Activated T-cell treated with anti-CD3 and anti-CD28 coated beads, Interleukin-2, amount 50 U/mL, for 24 hours (primary cell): ENCODE measurements at regions not wholly inside any gene's neighbourhood (a gene's known extent, or its start where the extent isn't known, plus 50 kb on each side); places are given as distances from the start of the nearest gene placed in this dataset.

Source experiments
- DNase-seq: peaks from one replicate; pipeline ENCODE4 v3.0.0-alpha.2; 2020
- H3K27ac Mint-ChIP-seq: 2 replicates; pipeline ENCODE4 v1.8.0; 2020; ENCODE audit warnings: mild to moderate bottlenecking, mixed read lengths
- H3K27me3 Mint-ChIP-seq: 2 replicates; pipeline ENCODE4 v1.8.0; 2020; ENCODE audit warnings: mixed read lengths
- H3K36me3 Mint-ChIP-seq: 2 replicates; pipeline ENCODE4 v1.8.0; 2020; ENCODE audit warnings: low read depth, mixed read lengths
- H3K4me1 Mint-ChIP-seq: 2 replicates; pipeline ENCODE4 v1.8.0; 2020; ENCODE audit warnings: low read depth, mixed read lengths
- H3K4me3 Mint-ChIP-seq: 2 replicates; pipeline ENCODE4 v1.8.0; 2020; ENCODE audit warnings: mild to moderate bottlenecking, moderate library complexity, mixed read lengths
- H3K9me3 Mint-ChIP-seq: 2 replicates; pipeline ENCODE4 v1.8.0; 2020; ENCODE audit warnings: mixed read lengths

DNA sequence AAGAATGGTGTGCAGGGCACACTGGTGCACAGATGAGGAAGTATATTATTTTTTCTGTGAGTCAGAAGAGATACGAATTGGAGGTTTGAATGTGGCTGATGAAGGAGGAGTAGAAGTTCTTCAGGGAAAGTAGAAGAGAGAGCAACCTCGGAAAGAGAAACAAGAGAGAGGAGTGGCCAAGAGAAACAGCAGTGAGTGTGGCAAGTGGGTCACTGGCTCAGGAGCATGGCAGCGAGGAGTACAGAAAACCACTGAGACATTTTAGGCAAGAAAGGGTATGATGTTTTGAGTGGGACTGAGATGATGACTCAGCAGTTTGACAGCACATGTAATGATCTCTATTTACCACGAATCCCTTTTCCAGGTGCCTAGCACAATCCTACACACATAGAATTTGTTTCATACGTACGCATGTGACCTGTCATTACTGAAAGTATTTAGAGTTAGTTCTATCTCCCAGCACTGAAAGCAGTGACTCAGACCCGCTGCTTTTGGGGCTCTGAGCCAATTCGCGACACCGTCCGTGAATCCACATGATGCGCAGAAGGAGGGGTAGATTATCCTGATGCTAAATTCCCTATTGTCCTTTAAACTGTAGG is 915.4 kb downstream of the DCDC2C start:
- no peak overlapping the region for H3K27ac Mint-ChIP-seq
- H3K27me3 Mint-ChIP-seq, result no peaks in the 10 kb centered on the region
- no peak for DNase-seq

GRCh38 chr2:4628998-4629501 is 925.7 kb downstream of the DCDC2C start:
- no peak overlapping the region for H3K4me3 Mint-ChIP-seq
- H3K9me3 Mint-ChIP-seq, result peaks cover 22% of the 10 kb centered on the region
- DNase-seq, result no peak
- H3K27me3 Mint-ChIP-seq, result no peaks in the 10 kb centered on the region
- H3K4me1 Mint-ChIP-seq, result no peaks in the 10 kb centered on the region
- no peaks in the 10 kb centered on the region for H3K36me3 Mint-ChIP-seq
- H3K27ac Mint-ChIP-seq, result no peak overlapping the region

More for the DNA sequence above, 915.4 kb downstream of the DCDC2C start:
- Mint-ChIP-seq H3K4me1 (no peaks in the 10 kb centered on the region), H3K36me3 (no peaks in the 10 kb centered on the region), H3K4me3 (no peak overlapping the region), H3K9me3 (peaks cover 19% of the 10 kb centered on the region)

GRCh38 chr2:4635289-4635688 is 931.9 kb downstream of the DCDC2C start:
- H3K27ac Mint-ChIP-seq, result no peak overlapping the region
- H3K4me3 Mint-ChIP-seq, result no peak overlapping the region

GRCh38 chr2:4653991-4654390 is 950.6 kb downstream of the DCDC2C start:
- no peaks in the 10 kb centered on the region for H3K36me3 Mint-ChIP-seq
- no peak for DNase-seq
- no peaks in the 10 kb centered on the region for H3K4me1 Mint-ChIP-seq
- H3K27me3 Mint-ChIP-seq, result no peaks in the 10 kb centered on the region
- no peak overlapping the region for H3K4me3 Mint-ChIP-seq
- H3K9me3 Mint-ChIP-seq, result peaks cover 16% of the 10 kb centered on the region
- H3K27ac Mint-ChIP-seq, result no peak overlapping the region

More at GRCh38 chr2:4635289-4635688, 931.9 kb downstream of the DCDC2C start:
- Mint-ChIP-seq H3K9me3 (peaks cover 7% of the 10 kb centered on the region), H3K4me1 (no peaks in the 10 kb centered on the region), H3K27me3 (no peaks in the 10 kb centered on the region), H3K36me3 (no peaks in the 10 kb centered on the region)
- DNase-seq, result no peak

- H3K27ac Mint-ChIP-seq, result no peak overlapping the region
- peaks cover 13% of the 10 kb centered on the region for H3K9me3 Mint-ChIP-seq
- H3K36me3 Mint-ChIP-seq, result no peaks in the 10 kb centered on the region
- no peaks in the 10 kb centered on the region for H3K4me1 Mint-ChIP-seq
- H3K27me3 Mint-ChIP-seq, result no peaks in the 10 kb centered on the region
- DNase-seq, result no peak
- no peak overlapping the region for H3K4me3 Mint-ChIP-seq
Measured at GRCh38 chr2:4656326-4656725, 953.0 kb downstream of the DCDC2C start.

DNA sequence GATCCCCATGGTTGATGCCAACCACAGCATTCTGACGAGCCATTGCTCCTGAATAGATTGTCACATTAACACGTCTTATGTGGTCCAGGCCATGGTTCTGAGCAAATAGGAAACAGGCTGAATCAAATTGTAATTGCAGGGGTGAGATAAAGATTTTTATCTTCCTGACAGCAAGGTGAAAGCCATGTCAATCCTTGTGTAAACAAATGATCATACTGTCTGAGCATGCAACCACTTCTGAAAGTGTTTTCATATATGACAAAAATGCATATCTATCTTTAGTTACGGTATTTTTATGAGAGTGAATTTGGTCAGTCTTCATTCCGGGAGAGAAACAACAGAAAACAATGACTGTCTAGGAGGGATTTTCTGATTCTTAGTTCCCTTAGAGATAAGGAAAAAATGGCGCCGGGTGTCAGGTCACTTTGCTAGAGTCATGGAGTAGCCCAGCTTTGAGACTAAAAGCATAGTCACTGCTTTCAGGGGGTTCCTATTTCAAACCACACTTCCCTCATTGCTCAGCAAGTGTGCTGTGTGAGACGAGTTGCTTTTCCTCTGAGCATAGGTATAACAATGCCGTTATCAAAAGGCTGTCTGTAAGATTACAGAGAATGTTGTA is 958.9 kb downstream of the DCDC2C start:
- Mint-ChIP-seq H3K4me1 (no peaks in the 10 kb centered on the region), H3K4me3 (no peak overlapping the region), H3K27me3 (no peaks in the 10 kb centered on the region), H3K9me3 (peaks cover 13% of the 10 kb centered on the region), H3K27ac (no peak overlapping the region), H3K36me3 (no peaks in the 10 kb centered on the region)
- no peak for DNase-seq

GRCh38 chr2:4668381-4668780 is 965.0 kb downstream of the DCDC2C start:
- DNase-seq, result no peak
- Mint-ChIP-seq H3K4me1 (peaks cover 8% of the 10 kb centered on the region), H3K4me3 (no peak overlapping the region), H3K27ac (no peak overlapping the region), H3K36me3 (no peaks in the 10 kb centered on the region), H3K9me3 (peaks cover 12% of the 10 kb centered on the region), H3K27me3 (no peaks in the 10 kb centered on the region)

DNA sequence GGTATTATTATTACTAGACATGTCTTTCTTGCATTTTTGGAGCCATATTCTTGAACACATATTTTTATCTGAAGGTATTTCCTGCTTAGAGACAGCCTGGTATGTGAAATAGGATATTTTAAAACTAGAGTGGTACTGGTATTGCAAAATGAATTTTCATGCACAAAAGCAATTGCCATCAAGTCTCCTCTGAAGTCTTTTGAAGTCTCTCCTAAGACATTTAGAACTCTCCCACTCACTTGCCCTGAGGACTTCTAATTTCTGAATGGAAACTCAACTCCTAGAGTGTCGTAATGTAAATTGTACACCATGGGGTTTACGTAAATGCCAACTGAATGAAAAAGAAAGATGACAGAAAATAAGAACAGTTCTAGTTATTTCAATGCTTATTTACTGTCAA is 967.0 kb downstream of the DCDC2C start:
- no peaks in the 10 kb centered on the region for H3K36me3 Mint-ChIP-seq
- H3K27ac Mint-ChIP-seq, result no peak overlapping the region
- peaks cover 8% of the 10 kb centered on the region for H3K4me1 Mint-ChIP-seq
- no peaks in the 10 kb centered on the region for H3K27me3 Mint-ChIP-seq
- H3K9me3 Mint-ChIP-seq, result peaks cover 12% of the 10 kb centered on the region
- H3K4me3 Mint-ChIP-seq, result no peak overlapping the region
- no peak for DNase-seq

DNA sequence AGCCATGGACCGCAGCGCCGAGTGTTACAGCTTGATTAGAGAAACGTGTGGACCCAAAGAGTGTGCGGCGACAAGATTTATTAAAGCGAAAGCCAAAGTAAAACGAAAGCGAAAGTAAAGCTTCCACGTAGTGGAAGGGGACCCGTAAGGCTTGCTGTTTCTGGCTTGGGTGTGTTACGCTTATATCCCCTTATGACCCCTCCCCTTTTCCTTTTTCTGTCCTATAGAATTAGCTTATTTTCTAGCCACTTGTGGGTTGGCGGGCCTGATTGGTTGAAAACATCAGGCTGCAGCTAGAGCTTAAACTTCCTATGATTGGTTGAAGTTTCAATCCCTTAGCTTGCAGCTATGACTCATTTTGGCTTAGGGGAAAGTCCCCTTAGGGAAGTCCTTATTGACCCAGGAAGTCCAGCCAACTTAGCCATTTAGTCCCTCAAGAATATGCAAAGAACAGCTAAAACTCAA is 969.7 kb downstream of the DCDC2C start:
- H3K36me3 Mint-ChIP-seq, result no peaks in the 10 kb centered on the region
- no peak overlapping the region for H3K27ac Mint-ChIP-seq
- no peak for DNase-seq
- H3K4me3 Mint-ChIP-seq, result no peak overlapping the region
- H3K4me1 Mint-ChIP-seq, result peaks cover 8% of the 10 kb centered on the region
- no peaks in the 10 kb centered on the region for H3K27me3 Mint-ChIP-seq
- H3K9me3 Mint-ChIP-seq, result peaks cover 12% of the 10 kb centered on the region

- peaks cover 13% of the 10 kb centered on the region for H3K9me3 Mint-ChIP-seq
- H3K4me3 Mint-ChIP-seq, result no peak overlapping the region
- no peaks in the 10 kb centered on the region for H3K27me3 Mint-ChIP-seq
Measured at GRCh38 chr2:4674007-4674406, 970.6 kb downstream of the DCDC2C start.

GRCh38 chr2:4675295-4675694 is 971.9 kb downstream of the DCDC2C start:
- no peak overlapping the region for H3K27ac Mint-ChIP-seq
- DNase-seq, result no peak
- H3K27me3 Mint-ChIP-seq, result no peaks in the 10 kb centered on the region
- H3K4me1 Mint-ChIP-seq, result peaks cover 8% of the 10 kb centered on the region
- peaks cover 19% of the 10 kb centered on the region for H3K9me3 Mint-ChIP-seq
- H3K36me3 Mint-ChIP-seq, result no peaks in the 10 kb centered on the region
- H3K4me3 Mint-ChIP-seq, result no peak overlapping the region

More at GRCh38 chr2:4674007-4674406, 970.6 kb downstream of the DCDC2C start:
- no peaks in the 10 kb centered on the region for H3K36me3 Mint-ChIP-seq
- no peak for DNase-seq
- H3K4me1 Mint-ChIP-seq, result peaks cover 8% of the 10 kb centered on the region
- no peak overlapping the region for H3K27ac Mint-ChIP-seq

DNA sequence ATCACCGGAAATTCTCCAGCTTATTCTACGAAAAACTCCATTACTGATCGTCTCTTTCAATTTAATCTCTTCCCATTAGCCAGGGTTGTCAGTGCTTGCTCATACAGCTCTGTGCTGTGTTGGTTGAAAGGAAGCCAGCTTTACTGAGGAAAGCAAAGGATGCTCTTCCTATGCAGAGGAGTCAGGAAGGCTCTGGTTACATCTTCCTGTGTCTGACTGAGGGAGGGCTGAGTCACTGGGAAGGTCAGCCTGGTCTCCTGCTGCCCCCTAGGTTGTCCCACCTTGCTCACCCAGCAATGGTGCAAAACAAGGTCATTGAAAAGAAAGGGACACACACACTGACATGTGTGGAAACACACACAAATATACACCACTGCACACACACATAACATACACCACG is 975.6 kb downstream of the DCDC2C start:
- no peaks in the 10 kb centered on the region for H3K36me3 Mint-ChIP-seq
- DNase-seq, result no peak

GRCh38 chr2:4679391-4679790 is 976.0 kb downstream of the DCDC2C start:
- Mint-ChIP-seq H3K36me3 (no peaks in the 10 kb centered on the region), H3K27ac (no peak overlapping the region), H3K4me1 (no peaks in the 10 kb centered on the region), H3K9me3 (peaks cover 10% of the 10 kb centered on the region), H3K4me3 (no peak overlapping the region), H3K27me3 (no peaks in the 10 kb centered on the region)
- no peak for DNase-seq

More for the DNA sequence above, 975.6 kb downstream of the DCDC2C start:
- Mint-ChIP-seq H3K27me3 (no peaks in the 10 kb centered on the region), H3K4me1 (no peaks in the 10 kb centered on the region), H3K4me3 (no peak overlapping the region), H3K9me3 (peaks cover 10% of the 10 kb centered on the region), H3K27ac (no peak overlapping the region)

DNA sequence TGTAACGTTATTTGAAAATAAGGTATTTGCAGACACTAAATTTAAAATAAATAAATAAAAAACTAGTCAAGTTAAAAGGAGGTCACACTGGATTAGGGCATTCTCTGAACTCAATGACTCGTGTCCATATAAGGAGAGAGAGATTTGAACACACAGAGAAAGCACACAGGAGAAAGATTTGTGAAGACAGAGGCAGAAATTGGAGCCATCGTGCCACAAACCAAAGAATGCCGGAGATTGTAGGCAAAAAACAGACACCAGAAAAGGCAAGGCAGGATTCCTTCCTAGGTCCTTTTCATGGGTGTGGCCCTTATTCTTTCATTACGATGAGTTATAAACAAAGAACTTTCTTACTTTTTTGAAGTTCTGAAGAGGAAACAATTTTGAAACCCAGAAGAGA is 981.5 kb downstream of the DCDC2C start:
- Mint-ChIP-seq H3K4me1 (no peaks in the 10 kb centered on the region), H3K36me3 (no peaks in the 10 kb centered on the region), H3K27me3 (no peaks in the 10 kb centered on the region), H3K4me3 (no peak overlapping the region), H3K27ac (no peak overlapping the region), H3K9me3 (peaks cover 7% of the 10 kb centered on the region)
- DNase-seq, result no peak

- Mint-ChIP-seq H3K27me3 (no peaks in the 10 kb centered on the region), H3K9me3 (peaks cover 11% of the 10 kb centered on the region), H3K36me3 (no peaks in the 10 kb centered on the region), H3K4me1 (no peaks in the 10 kb centered on the region), H3K27ac (no peak overlapping the region), H3K4me3 (no peak overlapping the region)
- no peak for DNase-seq
Measured at GRCh38 chr2:4690913-4691312, 987.5 kb downstream of the DCDC2C start.
